ENCODE measurements at regions not wholly inside any gene's neighbourhood (a gene's known extent, or its start where the extent isn't known, plus 50 kb on each side); places are given as distances from the start of the nearest gene placed in this dataset.
"Not testable (repeated sequence)": the region's sequence is repeated elsewhere in the genome, so short reads cannot be mapped to it uniquely, and the experiment has no call there.

- DNase-seq (ENCODE audit: low read depth in 4 of 4, low spot score in 3 of 4): peak in 1 of 4 donors; percentile 6
Observed at GRCh38 chr9:31030741-31031202, 1353.7 kb upstream of the ACO1 start.

- no peak for DNase-seq (ENCODE audit: low read depth in 4 of 4, low spot score in 3 of 4)
Observed at GRCh38 chr9:31032206-31032605, 1352.2 kb upstream of the ACO1 start.

GRCh38 chr9:31034311-31034710 is 1350.1 kb upstream of the ACO1 start:
- DNase-seq (ENCODE audit: low read depth in 4 of 4, low spot score in 3 of 4): no peak

- DNase-seq (ENCODE audit: low read depth in 4 of 4, low spot score in 3 of 4): no peak
Observed at GRCh38 chr9:31040564-31040963, 1343.9 kb upstream of the ACO1 start.

GRCh38 chr9:31045810-31046209 is 1338.6 kb upstream of the ACO1 start:
- DNase-seq (ENCODE audit: low read depth in 4 of 4, low spot score in 3 of 4): no peak

GRCh38 chr9:31061592-31061991 is 1322.9 kb upstream of the ACO1 start:
- not testable (repeated sequence) for DNase-seq (ENCODE audit: low read depth in 4 of 4, low spot score in 3 of 4)

GRCh38 chr9:31065691-31066090 is 1318.8 kb upstream of the ACO1 start:
- DNase-seq (ENCODE audit: low read depth in 4 of 4, low spot score in 3 of 4): no peak

GRCh38 chr9:31067418-31067817 is 1317.0 kb upstream of the ACO1 start:
- no peak for DNase-seq (ENCODE audit: low read depth in 4 of 4, low spot score in 3 of 4)

- no peak for DNase-seq (ENCODE audit: low read depth in 4 of 4, low spot score in 3 of 4)
Observed at GRCh38 chr9:31071606-31072286, 1312.7 kb upstream of the ACO1 start.

GRCh38 chr9:31078175-31078574 is 1306.3 kb upstream of the ACO1 start:
- DNase-seq (ENCODE audit: low read depth in 4 of 4, low spot score in 3 of 4): no peak

GRCh38 chr9:31084350-31084749 is 1300.1 kb upstream of the ACO1 start:
- DNase-seq (ENCODE audit: low read depth in 4 of 4, low spot score in 3 of 4): no peak

GRCh38 chr9:31089549-31090221 is 1294.8 kb upstream of the ACO1 start:
- no peak for DNase-seq (ENCODE audit: low read depth in 4 of 4, low spot score in 3 of 4)

GRCh38 chr9:31100311-31100710 is 1284.1 kb upstream of the ACO1 start:
- no peak for DNase-seq (ENCODE audit: low read depth in 4 of 4, low spot score in 3 of 4)

- DNase-seq (ENCODE audit: low read depth in 4 of 4, low spot score in 3 of 4): no peak
Observed at GRCh38 chr9:31103836-31104235, 1280.6 kb upstream of the ACO1 start.

- no peak for DNase-seq (ENCODE audit: low read depth in 4 of 4, low spot score in 3 of 4)
Observed at GRCh38 chr9:31104249-31104648, 1280.2 kb upstream of the ACO1 start.

GRCh38 chr9:31112491-31112890 is 1272.0 kb upstream of the ACO1 start:
- DNase-seq (ENCODE audit: low read depth in 4 of 4, low spot score in 3 of 4): no peak

GRCh38 chr9:31114346-31114745 is 1270.1 kb upstream of the ACO1 start:
- no peak for DNase-seq (ENCODE audit: low read depth in 4 of 4, low spot score in 3 of 4)

GRCh38 chr9:31119890-31120454 is 1264.5 kb upstream of the ACO1 start:
- DNase-seq (ENCODE audit: low read depth in 4 of 4, low spot score in 3 of 4): no peak

GRCh38 chr9:31124389-31124788 is 1260.1 kb upstream of the ACO1 start:
- no peak for DNase-seq (ENCODE audit: low read depth in 4 of 4, low spot score in 3 of 4)

- no peak for DNase-seq (ENCODE audit: low read depth in 4 of 4, low spot score in 3 of 4)
Observed at GRCh38 chr9:31135567-31135966, 1248.9 kb upstream of the ACO1 start.

- DNase-seq (ENCODE audit: low read depth in 4 of 4, low spot score in 3 of 4): no peak
Observed at GRCh38 chr9:31136524-31136923, 1247.9 kb upstream of the ACO1 start.

All from left renal pelvis (tissue), 4 donors.